HTERT RPE-1 (cell line): ENCODE measurements at regions not wholly inside any gene's neighbourhood (a gene's known extent, or its start where the extent isn't known, plus 50 kb on each side); places are given as distances from the start of the nearest gene placed in this dataset.
"Not testable (repeated sequence)": the region's sequence is repeated elsewhere in the genome, so short reads cannot be mapped to it uniquely, and the experiment has no call there.

Experiments used
- in situ Hi-C: fragments of 300-500 bp; cut with MboI; formaldehyde crosslinking; loops from 4 replicates; pipeline ENCODE4 v1.14.3; 2020; ENCODE audit warnings: low sequenced_read_pairs

DNA sequence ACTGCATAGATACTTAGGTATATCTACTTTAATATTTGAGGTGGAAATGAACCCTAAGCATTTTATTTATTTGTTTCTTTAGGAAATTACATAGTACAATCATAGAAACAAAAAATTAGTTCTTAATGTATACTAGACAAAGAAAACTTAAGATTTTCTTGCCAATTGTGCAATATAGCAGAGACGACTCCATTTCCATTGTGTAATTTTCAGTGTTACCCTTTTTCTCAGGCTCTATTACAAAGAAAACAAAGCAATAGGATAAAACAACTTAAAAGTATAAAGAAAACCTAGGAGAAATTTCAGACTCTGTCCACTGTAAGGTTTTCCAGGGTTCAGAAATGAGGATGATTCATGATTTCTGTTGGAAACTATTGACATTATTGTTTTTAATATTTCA is 89.0 kb upstream of the SERTAD2 start:
- in situ Hi-C loops, result no loop called here

DNA sequence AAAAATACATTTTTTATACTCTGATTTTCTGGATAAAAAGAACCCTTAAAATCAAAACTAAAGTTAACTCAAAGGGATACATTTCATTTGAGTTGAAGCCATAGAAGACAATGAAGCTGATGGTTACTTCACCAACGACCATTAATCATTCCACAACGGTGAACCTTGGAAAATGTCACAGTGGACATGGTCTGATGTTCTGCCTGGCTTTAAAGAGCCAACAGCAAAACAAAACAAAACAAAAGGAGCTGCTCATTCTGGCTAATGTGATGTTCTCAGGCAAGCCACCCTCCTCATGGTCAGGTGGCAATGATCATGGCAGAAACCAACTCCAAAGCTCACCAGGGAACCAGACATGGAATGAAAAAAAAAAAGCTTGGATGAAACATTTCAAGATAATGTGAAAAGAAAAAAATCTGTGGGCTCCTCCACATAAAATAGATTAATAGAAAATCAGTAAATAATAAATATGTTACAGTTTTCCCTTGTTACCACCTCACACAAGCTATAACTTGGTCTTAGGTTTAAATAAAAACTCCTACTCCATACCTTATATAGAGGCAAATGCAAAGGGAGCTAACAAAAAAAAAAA is 90.1 kb upstream of the SERTAD2 start:
- in situ Hi-C loops, result no loop called here

DNA sequence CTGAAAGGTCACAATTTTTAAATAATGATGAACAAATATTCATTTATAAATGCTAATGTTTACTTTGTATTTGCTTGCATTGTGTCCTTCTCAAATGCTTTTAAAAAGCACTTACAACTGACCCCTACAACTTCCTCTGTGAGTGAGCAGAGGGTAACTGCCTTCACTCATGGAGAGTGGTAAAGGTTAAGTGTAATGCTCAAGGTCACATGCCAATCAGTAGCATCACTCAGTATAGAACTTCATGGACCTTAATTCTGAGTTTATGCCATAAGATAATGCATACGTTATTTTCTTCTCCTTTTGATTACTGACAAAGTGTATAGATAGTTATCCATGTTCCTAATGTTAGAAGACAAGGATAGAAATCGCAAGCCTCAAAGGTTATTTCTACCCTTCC is 91.8 kb upstream of the SERTAD2 start:
- in situ Hi-C loops, result no loop called here

DNA sequence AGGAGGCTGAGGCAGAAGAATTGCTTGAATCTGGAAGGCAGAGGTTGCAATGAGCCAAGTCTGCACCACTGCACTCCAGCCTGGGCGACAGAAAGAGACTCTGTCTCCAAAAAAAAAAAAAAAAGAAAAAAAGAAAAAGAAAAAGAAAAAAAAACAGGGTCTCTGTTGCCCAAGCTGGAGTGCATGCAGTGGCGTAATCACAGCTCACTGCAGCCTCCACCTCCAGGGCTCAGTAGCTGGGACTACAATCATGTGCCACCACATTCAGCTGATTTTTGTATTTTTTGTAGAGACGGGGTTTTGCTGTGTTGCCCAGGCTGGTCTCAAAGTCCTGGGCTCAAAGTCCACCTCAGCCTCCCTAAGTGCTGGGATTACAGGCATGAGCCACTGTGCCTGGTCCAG is 94.0 kb upstream of the SERTAD2 start:
- in situ Hi-C loops, result not testable (repeated sequence)

DNA sequence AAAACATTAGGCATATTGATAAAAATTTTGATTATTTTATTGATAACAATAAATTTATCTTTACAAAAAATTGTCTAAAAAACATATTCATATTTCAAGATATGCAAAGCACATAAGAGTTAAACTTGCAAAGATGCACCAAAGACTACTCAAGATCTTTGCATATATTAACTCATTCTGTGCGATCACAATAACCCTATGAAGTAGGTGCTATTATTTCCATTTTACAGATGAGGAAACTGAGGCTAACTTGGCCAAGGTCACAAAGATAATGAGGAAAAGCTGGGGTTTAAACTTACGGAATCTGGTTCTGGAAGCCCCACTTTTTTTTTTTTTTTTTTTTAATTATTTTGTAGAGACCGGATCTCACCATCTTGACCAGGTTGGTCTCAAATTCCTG is 94.4 kb upstream of the SERTAD2 start:
- in situ Hi-C loops, result no loop called here

DNA sequence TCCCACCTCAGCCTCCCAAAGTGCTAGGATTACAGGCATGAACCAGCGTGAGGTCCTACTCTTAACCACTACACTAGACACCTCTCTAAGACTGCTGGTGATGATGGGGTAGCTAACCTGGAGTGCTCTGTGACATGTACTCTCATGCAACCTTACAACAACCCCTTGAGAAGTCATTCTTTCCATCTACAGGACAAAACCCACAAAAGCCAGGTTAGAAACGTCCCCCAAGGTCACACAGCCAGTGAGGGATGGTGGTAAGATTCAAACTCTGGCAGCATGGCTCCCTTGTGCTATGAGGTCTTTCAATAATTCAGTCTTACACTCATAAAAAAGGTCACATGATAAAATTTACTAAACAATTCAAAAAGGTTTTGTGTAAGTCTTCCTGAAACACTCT is 94.8 kb upstream of the SERTAD2 start:
- in situ Hi-C loops, result no loop called here

DNA sequence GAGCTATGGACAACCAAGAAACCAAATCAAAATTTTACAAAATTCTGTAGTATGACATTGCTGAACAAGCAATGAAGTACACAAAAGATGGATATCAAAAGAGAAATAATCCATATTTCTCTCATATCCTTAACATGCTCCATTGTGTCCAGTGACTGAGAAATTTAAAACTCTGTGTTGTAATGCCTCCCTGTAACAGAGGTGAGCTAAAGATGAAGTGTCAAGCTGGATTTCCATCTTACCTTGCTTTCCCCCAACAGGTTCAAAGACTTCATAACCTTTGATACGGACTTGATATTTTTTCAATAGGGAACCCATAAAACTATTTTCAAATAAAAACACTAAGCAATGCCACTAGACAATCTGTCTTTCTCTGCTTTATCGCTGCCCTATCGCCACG is 95.7 kb upstream of the SERTAD2 start:
- in situ Hi-C loops, result no loop called here

DNA sequence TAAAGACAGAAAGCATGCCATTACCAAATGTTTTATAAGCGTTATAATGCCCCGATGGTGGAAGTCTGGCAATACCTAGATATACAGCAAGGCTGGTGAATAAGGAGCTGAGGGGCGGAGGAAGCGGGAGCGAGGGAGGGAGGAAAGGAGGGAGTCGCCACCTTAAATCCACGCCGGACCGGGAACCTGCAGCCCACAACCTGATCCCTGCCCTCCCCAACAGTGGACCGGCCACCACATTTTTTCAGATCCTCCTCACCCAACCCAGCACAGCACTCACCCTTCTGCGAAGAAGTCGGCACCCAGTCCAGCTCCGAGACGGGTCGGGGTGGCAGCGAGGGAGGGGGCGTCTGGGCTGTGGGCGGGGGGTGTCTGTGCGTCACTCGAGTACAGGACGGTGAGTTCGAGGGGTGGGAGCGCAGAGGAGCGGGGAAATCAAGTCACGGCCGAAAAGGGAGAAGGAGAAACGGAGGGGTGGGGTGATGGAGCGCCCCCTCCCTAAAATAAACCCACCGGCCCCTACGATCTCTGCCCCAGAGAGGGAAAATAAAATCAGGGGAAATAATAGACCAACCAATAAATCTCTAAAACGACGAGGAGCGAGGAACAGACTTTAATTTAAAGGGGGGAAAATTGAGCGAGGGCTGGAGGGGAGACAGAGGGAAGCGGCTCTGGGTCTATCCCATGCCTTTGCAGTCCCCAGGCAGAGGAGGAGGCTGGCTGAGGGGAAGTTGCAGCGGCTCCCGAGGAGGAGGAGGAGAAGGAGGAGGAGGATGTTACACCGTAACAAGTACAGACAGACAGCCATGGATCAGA is 96.5 kb upstream of the SERTAD2 start:
- in situ Hi-C loops, result no loop called here

DNA sequence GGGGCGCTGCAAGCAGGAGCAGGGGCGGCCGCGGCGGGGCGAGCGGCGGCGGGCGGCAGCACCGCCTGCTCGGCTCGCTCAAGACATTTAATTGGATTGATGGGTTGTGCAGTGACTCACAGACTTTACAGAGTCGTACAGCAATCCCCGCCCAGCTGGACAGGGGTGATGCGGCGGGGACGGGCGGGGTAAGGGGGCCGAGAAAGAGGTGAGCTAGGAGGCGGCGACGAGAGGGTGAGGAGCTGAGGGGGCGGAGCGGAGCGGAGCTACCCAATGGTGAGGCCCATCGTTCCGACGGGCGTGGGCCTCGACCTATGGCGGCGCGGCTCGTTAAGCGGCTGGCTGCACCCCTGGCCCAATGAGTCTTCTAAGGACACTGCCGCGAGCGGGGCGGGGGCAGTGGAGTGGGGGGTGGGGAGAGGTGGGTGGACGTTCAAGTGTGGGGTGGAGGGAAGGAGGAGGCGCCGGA is 97.1 kb upstream of the SERTAD2 start:
- in situ Hi-C loops, result no loop called here

DNA sequence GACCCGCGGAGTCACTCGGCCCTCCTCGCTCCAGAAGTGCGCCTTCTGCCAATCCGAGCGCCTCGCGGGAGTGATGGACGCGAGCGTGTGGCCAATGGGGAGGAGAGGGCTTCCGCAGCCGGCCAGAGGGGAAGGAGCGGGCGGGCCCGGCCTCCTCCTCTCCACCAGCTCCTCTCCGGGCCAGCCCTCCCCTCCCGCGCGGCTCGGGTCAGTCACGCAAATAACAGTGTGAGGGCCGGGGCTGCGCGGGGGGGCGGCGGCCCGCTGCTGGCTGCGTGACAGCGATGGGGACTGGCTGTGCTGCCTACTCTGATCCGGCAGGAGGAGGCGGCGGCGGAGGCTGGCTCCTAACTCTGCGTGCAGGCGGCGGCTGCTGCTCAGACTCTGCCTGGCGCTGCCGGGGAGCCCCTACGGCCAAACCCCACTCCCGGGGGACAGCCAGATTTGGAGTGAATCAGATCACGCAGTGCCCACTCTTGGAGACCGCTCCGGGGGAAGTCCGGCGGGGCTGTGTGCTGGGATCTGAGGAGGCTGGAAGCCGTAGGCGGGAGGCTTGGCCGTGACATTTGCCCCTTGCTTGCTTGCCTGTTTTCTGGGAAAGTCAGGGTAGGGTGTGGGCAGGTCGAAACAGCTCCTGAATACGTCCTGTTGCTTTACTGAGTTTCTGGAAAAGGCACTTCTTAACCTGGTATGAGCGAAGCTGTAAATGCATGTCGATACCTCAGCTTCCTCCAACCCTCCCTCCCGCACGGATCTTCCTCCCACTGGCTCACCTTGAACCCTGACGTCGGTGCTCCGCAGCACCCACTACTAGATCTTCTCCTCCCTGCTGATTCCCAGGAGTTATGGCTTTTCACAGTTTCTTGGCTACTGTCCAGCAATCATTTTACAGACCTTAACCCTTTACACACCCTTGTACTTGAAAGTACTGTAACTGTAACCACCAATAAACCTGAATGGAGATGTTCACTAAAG is 97.9 kb upstream of the SERTAD2 start:
- in situ Hi-C loops, result no loop called here

DNA sequence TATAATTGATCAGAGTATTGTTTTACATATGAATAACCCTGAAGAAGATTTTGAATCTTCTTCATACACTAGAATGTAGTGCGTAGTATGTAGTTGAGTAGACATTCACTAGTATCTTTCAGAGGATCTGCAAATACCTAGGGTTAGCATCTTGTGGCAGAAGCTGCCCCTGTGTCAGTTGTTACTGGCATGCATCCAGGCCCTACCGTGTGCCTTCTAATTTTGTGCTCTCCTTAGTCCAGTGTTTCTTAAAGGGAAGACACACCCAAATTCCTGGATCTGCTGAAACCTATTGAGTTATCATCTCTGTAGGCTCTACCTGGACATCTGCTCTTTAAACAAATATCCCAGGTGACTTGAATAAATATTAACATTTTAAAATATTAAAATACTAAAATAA is 99.7 kb upstream of the SERTAD2 start:
- in situ Hi-C loops, result no loop called here

DNA sequence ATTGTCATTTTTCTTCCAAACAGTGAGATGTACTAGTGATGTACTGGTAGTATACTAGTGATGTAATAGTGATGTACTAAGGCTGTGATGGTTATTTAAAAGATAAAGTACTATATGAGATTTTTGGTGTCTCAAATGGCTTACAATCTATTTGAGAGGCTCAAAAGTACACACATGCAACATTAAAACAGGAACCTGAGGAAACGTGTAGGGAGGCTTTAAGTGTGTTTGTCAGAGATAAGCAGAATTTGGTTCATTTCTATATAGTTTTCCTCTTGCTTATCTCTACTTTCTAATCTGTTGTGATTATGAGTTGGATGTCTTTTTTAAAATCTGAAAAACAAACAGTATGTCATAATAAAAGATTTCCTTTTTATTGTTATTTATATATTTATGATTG is 100.9 kb upstream of the SERTAD2 start:
- in situ Hi-C loops, result no loop called here

DNA sequence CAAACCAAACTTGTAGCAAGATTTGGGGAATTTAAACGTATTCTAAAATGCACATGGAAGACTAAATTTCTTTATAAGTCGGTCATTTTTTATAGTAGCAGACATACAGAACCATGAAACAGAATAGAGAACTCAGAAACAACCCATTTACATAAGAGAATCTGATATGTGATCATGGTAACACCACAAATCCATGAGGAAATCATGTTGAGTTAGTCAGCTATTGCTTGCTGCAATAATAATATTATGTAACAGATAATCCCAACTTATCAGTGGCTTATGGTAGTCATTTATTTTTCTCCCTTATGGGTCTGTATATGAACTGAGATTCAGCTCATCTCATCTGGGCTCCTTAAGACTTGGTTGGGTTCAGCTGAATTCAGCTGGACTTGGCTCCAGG is 103.4 kb upstream of the SERTAD2 start:
- in situ Hi-C loops, result no loop called here

DNA sequence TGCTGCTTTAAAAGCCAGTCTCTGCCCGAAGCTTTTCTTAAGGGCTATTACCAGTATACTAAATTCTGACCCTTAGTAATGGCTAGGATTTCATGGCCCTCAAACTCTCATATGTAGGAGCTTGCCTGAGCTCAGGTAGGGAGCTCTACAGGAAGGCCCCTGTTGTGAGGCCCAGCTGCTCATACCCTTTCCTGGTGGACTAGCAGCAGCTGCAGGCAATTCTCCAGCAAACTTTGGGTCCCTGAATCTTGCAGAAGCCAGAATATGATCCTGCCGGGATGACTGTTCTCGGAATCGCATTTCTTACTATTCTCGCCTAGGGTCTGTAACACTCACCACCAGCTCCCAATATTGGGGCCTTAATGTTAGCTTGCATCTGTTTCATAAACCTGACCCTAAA is 106.4 kb upstream of the SERTAD2 start:
- in situ Hi-C loops, result no loop called here

DNA sequence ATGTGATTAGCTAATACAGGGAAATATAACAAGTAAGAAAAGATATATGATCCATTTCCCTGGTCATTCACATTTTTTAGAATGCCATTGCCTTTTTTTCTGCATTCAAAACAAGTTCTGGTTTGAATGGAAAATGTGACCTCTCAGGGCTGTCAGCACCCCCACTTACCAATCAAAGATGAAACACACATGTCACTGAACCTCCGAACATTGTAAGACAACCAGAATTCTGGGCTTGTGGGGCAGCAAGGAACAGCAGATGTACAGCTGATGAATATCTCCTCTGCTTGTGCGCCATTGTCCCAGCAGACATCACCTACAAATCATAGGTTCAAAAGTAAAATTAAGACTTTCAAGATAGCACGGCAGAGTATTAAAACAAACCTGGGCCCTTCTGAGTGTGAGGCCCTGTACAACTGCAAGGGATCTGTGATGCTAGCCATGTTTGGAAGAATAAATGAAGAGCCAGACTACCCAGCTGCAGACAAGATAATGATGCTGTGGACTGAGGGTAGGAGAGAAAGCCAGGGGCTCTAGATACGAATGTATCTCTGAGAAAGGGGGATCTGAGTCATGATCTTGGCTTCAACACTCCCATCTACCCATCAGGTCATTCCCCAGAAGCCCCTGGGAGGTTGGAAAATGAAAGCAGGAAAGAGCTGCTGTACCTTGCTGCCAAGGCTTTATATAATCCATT is 108.7 kb upstream of the SERTAD2 start:
- in situ Hi-C loops, result no loop called here

DNA sequence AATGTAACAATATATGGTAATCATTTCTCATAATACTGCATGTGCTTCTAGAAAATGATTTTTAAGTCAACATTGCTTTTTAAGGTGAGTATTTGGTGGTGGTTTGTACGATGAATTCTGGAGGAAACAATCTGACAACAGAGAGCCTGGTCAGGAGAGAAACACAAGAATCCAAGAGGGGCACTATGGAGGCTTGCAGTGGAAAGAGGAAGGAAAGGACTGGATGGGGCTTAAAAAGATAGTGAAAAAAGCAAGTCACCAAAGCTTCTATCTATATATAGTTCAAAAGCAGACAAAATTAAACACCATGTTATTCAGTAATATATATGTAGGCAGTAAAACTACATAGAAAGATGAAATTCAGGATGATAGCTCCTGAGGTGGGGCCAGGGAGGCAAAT is 109.4 kb upstream of the SERTAD2 start:
- in situ Hi-C loops, result no loop called here

DNA sequence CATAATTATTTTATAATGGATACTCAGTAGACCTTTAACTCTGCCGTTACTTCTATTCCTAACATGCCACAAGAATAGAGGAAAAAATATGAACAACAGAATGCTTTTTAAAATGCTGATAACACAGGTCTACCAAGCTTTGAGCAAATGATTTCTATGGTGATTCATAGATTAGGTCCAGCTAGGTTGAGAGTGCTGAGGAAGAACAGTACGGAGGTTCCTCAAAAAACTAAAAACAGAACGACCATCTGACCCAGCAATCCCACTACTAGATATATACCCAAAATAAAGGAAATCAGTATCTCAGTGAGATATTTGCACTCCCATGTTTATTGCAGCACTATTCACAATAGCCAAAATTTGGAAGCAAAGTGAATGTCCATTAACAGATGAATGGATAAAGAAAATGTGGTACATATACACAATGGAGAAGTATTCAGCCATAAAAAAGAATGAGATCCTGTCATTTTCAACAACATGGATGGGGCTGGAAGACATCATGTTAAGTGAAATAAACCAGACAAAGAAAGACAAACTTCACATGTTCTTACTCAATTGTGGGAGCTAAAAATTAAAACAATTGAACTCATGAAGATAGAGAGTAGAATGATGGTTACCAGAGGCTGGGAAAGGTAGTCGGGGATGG is 111.6 kb upstream of the SERTAD2 start:
- in situ Hi-C loops, result no loop called here

DNA sequence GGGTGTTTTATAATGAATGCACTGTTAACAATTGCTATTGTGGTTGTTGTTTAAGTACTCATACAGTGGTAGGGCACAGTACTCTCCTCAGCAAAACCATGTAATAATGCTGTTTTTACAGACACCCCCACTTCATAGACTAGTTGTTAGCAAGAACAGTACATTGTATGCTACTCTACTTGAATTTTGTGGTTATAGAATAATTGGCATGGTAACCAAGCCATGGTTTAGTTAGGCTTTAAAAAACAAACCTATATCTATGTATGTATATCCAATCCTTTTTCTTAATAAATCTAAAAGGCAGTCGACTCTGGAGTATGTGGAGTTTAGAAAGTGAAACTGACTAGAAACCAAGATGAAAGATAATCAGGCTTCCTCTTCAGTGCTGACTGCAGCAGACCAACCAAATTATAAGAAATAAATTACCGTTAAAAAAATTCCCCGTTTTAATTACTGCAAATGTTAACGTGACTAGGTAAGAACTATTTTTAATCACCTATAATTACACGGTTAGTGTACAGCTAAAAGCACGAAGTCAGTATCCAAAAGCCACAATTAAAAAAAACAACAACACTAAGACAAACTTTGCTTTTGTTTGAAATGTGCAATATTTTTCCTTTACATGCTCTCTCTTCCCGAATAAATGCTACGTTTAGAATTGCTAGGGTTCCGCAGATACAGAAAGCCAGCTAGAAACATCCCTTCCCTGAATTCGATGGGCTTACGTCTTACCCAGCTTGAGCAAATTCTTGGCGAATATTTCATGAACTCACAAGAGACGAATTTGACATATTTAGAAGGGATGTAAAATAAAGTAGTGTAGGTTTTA is 113.3 kb upstream of the SERTAD2 start:
- in situ Hi-C loops, result no loop called here

DNA sequence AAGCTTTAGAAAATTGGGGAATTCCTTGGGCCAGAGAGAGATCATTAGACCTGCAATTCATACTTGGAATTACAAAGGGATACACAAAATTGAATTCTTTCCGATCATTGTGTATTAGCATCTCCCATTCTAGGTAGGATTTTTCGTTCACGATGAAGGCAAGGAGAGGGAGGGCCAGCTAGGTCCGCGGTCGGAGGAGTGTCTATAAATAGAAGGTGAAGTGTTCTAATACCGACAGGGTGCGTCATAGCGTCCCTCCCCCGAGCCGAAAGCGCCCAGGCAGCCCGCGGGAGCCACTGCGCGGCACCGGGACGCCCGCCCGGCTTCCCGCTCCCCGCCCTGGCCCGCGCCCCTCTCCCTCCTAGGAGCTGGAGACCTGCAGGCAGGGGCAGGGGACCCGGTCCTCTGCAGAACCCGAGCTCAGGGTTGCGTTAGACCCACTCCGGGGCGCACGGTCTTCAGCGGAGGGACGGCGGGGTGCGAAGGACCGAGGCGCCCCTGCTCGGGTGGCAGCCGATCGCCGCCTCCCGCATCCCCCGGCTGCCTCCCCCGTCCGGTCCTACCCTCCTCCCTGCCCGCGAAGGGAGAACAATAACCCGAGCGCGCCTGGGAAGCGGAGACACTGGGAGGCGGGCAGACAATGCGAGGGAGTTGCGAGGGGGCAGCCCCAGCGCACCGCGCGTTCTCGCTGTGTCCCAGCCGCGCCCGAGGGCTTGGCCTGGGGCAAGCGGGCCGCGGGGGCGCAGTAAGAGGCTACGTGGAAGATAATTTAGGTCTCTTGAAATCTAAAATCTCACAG is 114.2 kb upstream of the SERTAD2 start:
- in situ Hi-C loops, result no loop called here
